Fibroblast of pulmonary artery (primary cell): ENCODE measurements at regions not wholly inside any gene's neighbourhood (a gene's known extent, or its start where the extent isn't known, plus 50 kb on each side); places are given as distances from the start of the nearest gene placed in this dataset.
"Not testable (repeated sequence)": the region's sequence is repeated elsewhere in the genome, so short reads cannot be mapped to it uniquely, and the experiment has no call there.

Experiments
- DNase-seq: peaks from one replicate; pipeline ENCODE4 v3.0.0-alpha.2; 2010; ENCODE audit warnings: low read depth
- H3K4me3 ChIP-seq: replicated peaks from 2 replicates; pipeline ENCODE4 v1.5.1; 2011; ENCODE audit warnings: low read depth, mild to moderate bottlenecking, control low read depth, low read length, moderate library complexity
- TF ChIP-seq, protein P1 (sequence below): IDR thresholded peaks from 2 replicates; pipeline ENCODE4 v1.5.1; 2011; ENCODE audit warnings: mild to moderate bottlenecking, control low read depth, low read length, inconsistent platforms; ENCODE audit errors: missing control alignments

- no peak overlapping the region for H3K4me3 ChIP-seq
- DNase-seq: no peak
- TF ChIP-seq, protein P1, sequence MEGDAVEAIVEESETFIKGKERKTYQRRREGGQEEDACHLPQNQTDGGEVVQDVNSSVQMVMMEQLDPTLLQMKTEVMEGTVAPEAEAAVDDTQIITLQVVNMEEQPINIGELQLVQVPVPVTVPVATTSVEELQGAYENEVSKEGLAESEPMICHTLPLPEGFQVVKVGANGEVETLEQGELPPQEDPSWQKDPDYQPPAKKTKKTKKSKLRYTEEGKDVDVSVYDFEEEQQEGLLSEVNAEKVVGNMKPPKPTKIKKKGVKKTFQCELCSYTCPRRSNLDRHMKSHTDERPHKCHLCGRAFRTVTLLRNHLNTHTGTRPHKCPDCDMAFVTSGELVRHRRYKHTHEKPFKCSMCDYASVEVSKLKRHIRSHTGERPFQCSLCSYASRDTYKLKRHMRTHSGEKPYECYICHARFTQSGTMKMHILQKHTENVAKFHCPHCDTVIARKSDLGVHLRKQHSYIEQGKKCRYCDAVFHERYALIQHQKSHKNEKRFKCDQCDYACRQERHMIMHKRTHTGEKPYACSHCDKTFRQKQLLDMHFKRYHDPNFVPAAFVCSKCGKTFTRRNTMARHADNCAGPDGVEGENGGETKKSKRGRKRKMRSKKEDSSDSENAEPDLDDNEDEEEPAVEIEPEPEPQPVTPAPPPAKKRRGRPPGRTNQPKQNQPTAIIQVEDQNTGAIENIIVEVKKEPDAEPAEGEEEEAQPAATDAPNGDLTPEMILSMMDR: no peak
Observed at GRCh38 chr9:34884747-34885189, 73.3 kb upstream of the PHF24 start.

DNA sequence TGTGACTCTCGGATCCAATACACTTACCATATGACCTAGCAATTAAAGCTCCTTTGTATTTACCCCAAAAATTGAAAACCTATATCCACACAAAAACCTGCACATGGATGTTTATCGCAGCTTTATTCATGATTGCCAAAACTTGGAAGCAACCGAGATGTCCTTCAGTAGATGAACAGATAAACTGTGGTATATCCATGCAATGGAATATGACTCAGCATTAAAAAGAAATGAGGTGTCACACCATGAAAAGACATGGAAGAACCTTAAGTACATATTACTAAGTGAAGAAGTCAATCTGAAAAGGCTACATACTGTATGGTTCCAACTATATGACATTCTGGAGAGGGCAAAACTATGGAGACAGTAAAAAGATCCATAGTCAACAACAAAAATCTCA, 82.0 kb upstream of the PHF24 start:
- TF ChIP-seq, protein P1: no peak
- H3K4me3 ChIP-seq: no peak overlapping the region
- DNase-seq: no peak

- DNase-seq: peak; percentile 60
- TF ChIP-seq, protein P1: peak; percentile 61
- H3K4me3 ChIP-seq: no peak overlapping the region
Observed at GRCh38 chr9:34869390-34869789, 88.7 kb upstream of the PHF24 start.

- TF ChIP-seq, protein P1: no peak
- H3K4me3 ChIP-seq: no peak overlapping the region
- no peak for DNase-seq
Observed at GRCh38 chr9:34866614-34867013, 91.5 kb upstream of the PHF24 start.

DNA sequence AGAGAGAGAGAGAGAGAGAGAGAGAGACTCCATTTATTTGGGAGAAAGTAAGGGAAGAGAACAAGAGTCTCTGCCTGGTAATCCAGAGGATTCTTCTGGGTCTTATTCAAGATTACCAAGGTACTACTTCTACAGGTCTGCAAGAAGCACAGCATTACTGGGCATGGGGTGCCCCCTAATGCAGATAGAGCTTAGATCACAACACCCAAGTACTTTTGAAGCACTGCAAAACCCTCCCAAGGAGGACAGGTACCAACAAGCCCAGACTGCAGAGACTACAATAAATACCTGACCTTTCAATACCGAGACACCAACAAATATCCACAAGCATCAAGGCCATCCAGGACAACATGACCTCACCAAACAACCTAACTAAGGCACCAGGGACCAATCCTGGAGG, 94.7 kb upstream of the PHF24 start:
- H3K4me3 ChIP-seq: no peak overlapping the region
- no peak for DNase-seq
- TF ChIP-seq, protein P1: no peak

- no peak for DNase-seq
- TF ChIP-seq, protein P1: no peak
- H3K4me3 ChIP-seq: no peak overlapping the region
Observed at GRCh38 chr9:34862836-34863235, 95.2 kb upstream of the PHF24 start.

DNA sequence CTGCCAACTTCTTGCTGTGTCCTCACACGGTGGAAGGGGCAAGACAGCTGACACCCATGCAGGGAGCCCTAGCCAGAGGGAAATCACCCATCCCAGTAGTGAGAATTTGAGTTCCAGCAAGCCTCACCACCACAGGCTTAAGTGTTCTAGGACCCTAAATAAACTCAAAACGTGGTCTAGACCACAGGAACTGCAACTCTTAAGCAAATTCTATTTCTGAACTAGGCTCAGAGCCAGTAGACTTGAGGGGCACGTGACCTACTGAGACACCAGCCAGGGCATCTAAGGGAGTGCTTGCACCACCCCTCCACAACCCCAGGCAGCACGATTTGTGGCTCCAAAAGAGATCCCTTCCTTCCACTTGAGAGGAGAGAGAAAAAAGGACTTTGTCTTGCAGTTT, 96.0 kb upstream of the PHF24 start:
- no peak for DNase-seq
- TF ChIP-seq, protein P1: no peak
- no peak overlapping the region for H3K4me3 ChIP-seq

GRCh38 chr9:34855016-34855415, 103.1 kb upstream of the PHF24 start:
- H3K4me3 ChIP-seq, DNase-seq: not testable (repeated sequence)
